HG02610 (cell line): ENCODE measurements at regions not wholly inside any gene's neighbourhood (a gene's known extent, or its start where the extent isn't known, plus 50 kb on each side); places are given as distances from the start of the nearest gene placed in this dataset.
"Not testable (repeated sequence)": the region's sequence is repeated elsewhere in the genome, so short reads cannot be mapped to it uniquely, and the experiment has no call there.

Experiments used
- ATAC-seq: cut with Tn5 transposase; IDR thresholded peaks from one replicate; pipeline ENCODE4 v1.9.1; 2021; ENCODE audit warnings: mild to moderate bottlenecking, moderate library complexity; ENCODE audit not compliant: unreplicated experiment

DNA sequence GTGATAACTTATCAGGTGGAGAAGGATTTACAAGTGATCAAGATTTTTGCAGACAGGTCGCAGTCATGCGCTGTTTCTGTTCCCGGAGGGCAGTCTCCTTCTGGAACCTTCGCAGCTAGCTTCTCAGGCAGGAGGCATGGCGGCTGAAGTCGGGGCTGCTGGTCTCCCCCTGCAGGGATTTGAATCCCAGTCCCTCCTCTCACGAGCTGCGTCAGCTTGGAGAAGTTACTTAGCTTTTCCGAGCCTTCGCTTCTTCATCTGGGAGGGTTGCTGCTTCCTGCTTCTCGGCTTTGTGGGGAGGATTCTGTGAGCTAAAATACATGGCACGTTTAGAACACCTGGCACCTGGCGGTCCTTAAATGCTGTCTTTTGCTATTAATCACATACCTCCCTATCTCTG is 287.8 kb upstream of the FOXF1 start:
- no peak for ATAC-seq

DNA sequence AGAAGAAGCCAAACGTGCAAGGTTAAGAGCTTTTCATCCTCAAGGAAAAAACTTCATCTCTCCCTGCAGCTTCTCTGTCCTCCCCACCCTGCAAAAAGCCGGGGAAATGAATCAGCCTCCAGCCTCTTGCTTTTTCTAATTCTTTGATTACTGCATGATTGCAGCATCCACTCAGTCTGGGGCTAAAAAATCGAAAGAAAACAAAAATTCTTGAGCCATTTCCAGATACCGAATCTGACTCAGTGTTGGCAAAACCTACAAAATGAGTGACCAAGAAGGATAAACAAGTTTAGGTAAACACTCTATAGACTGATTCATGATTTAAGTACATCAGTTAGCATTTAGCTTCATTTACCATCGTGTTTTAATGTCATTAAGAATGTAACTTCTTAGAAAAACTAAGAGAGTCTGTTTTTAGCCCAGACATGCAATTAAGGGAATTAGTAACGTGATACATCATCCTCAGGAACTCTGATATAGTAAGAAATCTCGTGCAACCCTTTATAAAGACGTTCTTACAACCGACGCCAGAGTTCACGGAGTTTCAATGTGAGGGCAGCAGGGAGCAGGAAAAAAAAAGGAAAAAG is 287.3 kb upstream of the FOXF1 start:
- ATAC-seq, result no peak

DNA sequence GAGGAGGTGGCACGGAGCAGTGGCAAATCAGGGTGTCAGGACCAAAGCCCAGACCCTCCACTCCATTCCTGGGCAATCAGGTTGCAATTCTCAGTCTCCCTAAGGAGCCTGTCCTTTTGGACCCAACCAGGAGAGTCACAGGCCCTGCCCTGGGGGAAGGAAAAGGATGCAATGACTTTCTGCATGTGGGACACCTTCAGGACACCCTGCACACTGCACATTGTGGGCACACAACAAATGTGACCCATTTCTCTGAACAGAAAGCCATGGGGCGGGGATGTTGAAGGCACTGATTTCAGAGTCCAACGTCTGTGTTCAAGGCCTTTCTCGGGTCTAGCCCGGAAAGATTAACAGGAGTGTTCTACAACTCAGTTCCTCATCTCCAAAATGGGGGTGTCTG is 286.2 kb upstream of the FOXF1 start:
- ATAC-seq, result no peak

DNA sequence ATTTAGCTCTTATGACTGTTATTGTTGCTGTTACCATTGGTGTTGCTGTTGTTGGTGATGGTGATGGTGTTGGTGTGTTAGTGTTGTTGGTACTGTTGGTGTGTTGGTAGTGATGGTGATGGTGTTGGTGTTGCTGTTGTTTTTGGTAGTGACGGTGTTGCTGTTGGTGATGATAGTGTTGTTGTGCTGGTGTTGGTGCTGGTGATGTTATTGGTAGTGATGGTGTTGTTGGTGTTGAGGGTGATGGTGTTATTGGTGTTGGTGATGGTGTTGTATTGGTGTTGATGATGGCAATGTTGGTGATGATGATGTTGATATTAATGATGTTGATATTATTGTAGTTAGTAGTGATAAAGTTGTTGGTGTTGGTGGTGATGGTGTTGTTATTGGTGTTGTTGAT is 285.7 kb upstream of the FOXF1 start:
- no peak for ATAC-seq

DNA sequence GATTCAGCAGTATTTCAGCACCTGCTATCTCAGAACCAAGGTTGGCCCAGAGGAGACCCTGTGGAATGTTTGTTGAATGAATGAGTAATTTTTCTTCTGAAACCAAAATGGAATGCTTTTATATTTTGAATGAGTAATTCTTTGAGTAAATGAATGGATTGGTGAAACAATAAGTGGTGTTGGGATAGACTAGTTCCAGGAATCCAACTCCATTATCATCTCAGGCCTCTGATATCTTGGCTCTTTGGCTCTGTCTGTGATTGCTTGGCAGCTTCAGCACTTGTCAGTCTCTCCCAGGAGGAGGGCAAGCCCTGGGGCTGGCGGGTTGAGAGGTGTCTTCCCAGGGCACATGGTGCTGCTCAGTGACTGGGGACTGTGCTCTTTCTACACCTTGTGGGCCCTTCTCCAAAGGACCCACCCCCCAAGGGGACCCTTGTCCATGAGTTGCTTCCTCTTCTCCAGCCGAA is 284.4 kb upstream of the FOXF1 start:
- ATAC-seq, result no peak

DNA sequence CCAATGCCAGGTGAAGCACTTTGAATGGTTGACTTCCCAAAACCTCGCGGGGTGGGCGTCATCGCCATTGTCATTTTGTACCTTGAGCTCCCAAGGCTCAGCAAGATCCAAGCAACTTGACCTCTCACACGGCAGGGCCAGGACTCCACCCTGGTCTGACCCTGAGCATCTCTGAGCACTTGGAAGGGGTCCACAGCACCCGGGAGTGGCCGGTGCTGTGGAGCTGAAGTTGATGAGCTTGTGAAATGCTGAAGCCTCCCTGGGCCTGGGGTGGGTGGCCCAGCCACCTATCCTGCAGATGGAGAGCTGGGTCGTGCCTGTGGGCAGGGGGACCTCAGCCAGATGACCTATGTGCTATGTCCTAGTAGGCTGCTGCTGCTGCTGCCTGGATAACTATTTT is 283.3 kb upstream of the FOXF1 start:
- no peak for ATAC-seq

DNA sequence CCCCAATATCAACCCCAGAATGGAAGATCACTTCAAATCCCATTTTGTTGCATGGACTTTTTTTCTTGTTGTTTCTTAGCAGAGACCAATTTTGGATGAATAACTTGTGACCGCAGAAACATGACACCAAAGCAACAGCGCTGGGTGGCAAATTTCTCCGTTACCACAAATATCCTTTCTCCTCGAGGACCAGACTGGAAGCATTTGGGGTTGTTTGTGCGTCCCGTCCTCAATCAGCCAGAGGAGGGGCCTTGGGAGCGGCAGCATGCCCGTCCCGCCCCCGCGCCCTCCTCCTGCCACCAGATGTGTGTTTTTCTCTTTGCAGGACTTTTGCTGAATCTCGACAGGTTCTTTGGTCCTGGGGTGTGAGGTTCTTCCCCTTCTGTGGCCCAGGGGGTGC is 282.5 kb upstream of the FOXF1 start:
- ATAC-seq, result no peak

DNA sequence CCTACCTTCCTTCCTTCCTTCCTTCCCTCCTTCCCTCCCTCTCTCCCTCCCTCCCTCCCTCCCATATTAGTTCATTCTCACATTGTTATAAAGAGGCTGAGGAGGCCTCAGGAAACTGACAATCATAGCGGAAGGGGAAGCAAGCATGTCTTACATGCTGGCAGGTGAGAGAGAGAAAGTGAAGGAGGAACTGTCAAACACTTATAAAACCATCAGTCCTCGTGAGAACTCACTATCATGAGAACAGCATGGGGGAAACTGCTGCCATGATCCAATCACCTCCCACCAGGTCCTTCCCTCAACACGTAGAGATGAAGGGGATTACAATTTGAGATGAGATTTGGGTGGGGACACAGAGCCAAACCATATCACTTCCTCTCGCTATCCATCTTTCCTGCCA is 281.6 kb upstream of the FOXF1 start:
- no peak for ATAC-seq

DNA sequence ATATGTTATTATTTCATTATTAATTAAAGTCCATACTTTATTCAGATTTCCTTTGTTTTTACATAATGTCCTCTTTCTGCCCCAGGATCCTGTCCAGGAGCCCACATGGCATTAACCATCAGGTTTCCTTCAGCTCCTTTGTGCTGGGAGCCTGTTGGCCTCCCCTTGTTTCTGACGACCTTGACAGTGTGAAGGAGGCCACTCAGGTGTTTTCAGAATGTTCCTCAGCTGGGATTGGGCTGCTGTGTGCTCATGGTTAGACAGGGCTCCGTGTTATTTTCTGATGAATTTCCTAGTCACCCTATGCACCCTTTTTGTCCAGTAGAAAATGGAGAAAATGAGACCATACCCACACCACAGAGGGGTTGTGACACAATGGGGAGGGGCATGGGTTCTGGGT is 281.0 kb upstream of the FOXF1 start:
- ATAC-seq, result no peak

DNA sequence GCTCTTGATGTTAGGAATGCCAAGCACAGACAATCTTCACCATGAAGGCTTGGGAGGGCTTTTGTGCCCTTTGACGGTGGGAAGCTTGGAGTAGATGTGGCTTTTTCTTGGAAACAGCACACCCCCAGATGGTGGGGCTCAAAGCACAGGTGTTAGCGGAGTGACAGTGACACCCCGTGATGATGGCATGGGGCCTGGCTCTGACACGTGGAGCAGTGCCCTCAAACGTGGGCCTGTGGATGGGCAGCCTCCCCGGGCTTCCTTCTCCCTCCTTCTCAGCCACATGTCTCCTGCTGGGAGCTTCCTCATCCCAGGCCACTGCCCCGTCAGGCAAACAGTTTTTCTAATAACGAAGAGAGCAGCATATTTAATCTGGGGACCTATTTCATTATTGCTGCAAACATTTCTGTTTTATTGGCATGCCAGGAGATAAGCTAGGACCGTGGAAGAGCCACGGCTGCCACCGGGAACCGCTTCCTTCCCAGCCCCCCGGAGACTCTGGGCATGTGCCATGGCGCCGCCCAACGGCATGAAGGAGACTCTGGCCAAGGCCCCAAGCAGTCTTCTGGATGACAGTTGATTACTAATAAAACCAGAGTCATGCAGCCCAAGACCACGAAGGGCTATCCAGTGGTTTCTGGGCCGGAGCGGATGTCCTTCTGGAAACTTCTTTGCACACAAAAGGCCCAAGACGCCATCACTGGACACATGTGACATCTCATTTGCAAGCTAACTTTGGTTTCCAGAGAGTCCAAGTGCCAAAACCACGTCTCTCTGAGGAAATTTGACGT is 280.3 kb upstream of the FOXF1 start:
- no peak for ATAC-seq

DNA sequence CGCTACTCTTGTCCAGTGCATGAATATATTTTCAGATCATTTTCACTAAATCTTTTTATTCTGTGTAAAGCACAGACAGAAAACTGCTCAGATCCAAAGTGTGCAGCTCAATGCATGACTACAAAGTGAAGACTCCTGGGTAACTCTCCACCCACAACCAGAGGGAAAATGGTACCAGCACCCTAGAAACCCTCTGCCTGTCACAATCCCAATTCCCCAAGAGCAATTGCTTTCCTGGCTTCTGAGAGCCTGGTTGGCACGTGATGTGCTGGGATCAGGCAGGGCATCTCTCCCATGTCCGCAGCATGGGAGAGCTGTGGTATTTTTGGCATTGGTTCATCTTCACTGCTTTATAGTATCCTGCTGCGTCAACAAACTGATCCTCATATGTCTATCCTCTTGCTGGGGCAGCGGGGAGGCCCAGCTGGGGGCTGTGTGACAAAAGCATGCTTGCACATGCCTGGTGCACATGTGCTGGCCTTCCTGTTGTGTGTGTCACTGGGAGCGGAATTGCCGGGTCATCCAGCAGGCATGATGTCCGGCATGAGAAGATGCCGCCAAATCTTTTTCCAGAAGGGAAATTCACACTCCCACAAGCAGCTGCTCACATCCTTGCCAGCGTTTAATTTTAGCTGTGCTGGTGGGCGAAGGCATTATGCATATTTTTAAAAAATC is 278.9 kb upstream of the FOXF1 start:
- ATAC-seq, result no peak

DNA sequence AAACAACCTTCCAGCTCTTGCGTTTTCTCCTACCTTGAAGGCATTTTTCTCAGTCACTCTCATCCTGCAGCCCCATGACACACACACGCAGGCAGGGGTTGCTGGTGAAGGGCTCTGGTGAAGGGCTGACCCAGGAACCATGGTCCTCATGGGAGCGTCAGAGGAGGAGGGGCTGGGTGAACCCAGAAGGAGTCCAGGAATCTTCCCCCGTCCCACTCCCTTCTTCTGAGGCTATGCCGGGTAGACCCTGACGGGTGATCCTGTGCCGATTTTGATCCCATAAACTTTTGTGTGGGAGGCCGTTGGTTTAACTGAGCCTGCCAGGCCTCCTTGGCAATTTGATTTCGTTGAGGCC is 278.4 kb upstream of the FOXF1 start:
- no peak for ATAC-seq

DNA sequence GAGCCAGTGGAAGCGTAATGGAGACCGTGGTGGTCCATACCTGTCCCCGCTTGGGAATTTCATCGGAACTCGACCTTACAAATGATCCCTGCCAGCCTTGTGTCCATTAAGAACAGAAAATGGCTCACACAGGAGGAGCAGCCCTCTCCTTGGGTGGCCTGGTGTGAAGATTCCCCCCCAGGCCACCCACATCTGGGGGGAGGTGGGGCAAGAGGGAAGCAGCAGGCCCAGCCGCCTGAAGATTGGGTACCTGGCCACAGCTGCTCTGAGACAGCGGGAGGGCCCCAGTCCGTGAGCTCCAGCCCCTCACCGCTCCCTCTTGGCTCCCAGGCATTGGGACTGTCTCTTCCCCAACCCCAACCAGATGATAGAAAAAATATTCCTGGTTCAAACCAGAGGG is 277.8 kb upstream of the FOXF1 start:
- ATAC-seq, result no peak

DNA sequence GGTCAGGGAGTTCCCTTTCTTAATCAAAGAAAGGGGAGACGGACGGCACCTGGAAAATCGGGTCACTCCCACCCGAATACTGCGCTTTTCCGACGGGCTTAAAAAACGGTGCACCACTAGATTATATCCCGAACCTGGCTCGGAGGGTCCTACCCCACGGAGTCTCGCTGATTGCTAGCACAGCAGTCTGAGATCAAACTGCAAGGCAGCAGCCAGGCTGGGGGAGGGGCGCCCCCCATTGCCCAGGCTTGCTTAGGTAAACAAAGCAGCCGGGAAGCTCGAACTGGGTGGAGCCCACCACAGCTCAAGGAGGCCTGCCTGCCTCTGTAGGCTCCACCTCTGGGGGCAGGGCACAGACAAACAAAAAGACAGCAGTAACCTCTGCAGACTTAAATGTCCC is 276.8 kb upstream of the FOXF1 start:
- ATAC-seq, result not testable (repeated sequence)

DNA sequence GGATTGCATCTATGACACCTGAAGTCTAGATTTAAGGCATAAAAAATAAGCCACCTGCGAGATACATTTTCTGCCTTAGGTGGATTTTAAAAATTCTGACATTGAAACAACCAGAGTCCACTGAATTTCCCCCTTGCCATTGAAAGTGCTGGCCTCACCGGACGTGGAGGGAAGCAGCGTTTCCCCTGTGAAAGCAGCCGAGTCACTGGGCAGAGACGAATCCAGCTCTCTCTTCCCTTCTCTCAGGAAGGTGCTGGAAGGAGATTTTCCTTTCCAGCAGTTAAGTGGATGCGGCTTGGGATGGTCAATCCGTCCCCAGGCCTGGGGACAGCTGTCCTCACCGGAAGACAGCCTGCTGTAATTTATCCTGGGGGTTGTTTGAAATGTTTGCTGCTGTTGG is 270.9 kb upstream of the FOXF1 start:
- no peak for ATAC-seq

DNA sequence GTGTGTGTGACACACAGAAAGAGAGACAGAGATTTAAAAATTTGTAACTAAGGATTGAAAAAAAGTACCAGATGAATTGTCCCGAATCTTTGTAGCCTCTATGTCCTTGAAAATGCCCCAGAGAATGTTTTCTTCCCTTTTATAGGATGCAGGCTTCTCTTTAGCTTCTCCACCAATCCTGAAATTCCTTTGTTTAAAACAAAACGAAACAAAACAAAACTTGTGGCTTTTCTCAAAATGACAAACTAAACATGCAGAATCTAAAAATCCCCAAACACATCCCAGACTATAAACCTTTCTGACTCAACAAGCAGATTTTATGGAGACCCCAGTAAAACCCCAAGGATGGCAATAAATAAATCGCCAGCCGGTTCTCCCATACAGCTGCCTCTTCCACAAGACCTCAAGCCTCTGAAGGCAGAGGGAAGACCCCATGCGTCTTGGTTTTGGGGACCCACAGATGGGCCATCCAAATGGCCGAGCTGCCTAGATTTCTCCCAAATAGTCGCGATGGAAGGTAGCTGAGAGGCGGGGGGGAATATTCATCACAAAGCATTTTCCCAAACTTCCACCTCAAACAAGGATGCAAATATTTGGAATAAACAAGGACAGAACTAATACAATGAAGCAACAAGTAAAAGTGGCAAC is 269.5 kb upstream of the FOXF1 start:
- no peak for ATAC-seq

DNA sequence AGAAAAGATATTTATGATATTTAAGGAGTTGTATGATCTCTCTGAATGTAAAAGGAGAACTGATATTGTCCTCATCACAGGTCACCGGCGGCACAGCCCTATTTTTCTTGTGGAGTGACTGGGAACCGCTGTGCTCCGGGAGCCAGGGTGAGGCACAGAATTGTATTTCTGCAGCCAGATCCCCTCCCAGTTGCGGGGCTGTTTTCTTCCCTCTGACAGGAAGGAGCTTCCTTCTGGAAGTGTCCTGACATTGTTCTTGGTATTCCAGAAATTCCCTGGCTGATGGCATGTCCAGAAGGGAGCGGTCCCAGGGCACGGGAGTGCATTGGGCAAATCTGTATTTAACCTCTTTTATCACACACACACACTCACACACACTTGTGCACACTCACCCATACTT is 268.6 kb upstream of the FOXF1 start:
- no peak for ATAC-seq

DNA sequence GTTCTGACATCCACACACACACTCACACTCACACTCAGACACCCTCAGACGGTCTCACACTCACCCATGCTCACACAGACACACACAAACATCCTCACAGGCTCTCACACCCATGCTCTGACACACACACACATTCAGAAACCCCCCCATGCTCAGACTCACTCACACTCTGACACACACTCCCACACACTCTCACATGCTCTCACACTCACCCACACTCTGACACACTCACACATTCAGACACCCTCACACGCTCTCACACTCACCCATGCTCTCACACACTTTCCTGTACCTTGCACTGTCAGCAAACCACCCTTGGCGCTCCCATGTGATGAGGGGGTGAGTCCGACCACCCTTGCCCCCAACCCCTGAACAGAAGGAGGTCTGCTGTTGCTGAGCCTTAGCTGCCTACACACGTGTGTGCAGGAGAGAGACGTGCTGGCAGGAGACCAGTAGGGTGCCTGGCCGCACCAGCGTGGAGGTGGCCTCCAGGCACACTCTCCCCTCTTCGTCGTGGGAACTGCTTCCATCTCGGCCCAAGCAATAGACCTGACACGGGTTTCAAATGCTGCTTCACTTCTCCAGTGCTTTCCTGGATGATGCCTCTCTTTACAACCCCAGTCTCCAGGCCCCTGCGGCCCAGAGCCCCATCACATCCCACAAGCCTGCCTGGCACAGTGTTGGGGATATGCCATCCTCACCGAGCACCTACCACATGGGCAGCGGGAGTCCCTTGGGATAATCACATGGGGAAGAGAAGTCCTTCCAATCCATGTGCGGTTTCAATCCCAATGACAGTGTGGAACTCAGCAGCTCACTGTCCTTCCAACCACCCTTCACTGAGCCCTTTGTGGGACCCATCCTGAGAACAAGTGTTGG is 267.8 kb upstream of the FOXF1 start:
- ATAC-seq, result no peak

DNA sequence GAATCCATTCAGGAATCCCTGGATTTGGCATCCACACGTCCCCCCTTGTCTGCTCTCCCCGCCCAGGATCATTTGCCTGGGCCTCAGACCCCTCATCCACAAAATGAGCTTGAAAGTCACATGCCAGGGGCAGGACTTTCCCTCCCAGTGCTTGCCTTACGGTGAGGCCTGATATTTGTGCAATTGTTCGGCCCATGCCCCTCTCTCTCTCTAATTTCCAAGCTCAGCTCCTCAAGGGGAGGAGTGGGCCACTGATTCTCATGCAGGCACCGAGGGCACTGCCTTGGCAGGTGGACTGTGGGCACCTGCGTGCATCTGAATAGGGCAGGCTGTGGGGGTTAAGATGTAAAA is 267.2 kb upstream of the FOXF1 start:
- no peak for ATAC-seq

DNA sequence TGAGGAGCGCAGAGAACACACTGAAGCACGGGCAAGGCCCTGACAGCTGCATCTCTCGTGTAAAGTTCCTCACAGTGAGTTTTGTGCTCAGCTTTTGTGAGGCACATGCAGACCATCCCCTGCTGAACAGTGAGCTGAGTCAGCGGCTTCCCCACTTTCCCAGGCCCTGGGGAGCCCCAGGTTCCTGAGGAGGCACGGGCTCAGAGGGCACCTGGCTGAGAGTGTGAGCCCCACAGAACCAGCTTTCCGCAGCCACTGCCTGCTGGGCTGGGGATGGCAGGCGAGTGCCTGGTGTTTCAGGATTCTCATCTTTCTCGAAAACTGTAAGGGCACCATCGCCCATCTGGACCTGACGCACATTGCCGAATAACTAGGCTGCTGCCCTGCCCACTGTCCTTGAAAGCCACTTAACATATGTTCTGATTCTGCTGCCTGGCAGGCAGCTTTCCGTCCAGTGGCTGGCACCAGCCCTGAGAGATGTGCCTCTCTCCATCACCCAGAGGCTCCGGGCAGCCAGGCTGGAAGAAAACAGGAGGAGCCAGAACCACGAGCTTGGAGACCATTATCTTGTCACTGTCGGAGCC is 266.7 kb upstream of the FOXF1 start:
- no peak for ATAC-seq

DNA sequence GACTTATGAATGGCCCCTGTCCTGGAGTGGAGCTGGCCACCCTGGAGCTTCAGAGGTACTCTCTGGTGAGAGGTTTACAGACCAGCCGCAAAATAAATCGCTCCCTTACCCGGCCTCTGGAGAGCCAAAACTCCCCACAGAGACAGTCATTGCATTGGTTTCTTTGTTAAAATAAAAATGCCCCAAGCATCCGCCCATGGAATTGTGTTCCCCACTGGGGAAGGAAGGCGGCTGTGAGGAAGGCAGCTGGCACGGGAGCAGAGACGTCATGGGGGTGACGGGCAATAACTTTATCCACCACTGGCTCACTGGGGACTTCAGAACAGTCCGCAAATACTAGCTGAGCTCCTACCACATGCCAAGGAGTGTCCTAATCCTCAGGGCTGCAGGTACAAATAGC is 266.2 kb upstream of the FOXF1 start:
- no peak for ATAC-seq
